Endodermal cell (in vitro differentiated cells): ENCODE measurements at regions not wholly inside any gene's neighbourhood (a gene's known extent, or its start where the extent isn't known, plus 50 kb on each side); places are given as distances from the start of the nearest gene placed in this dataset.

Experiments used
- DNase-seq: peaks from one replicate; pipeline ENCODE4 v3.0.0-alpha.2; 2017
- H3K27ac ChIP-seq: 2 replicates; pipeline ENCODE4 v1.5.1; 2013; ENCODE audit warnings: mild to moderate bottlenecking, low read depth, low read length, moderate library complexity
- H3K27me3 ChIP-seq: 2 replicates; pipeline ENCODE4 v1.6.1; 2013; ENCODE audit warnings: mild to moderate bottlenecking, low read length, moderate library complexity; ENCODE audit not compliant: insufficient read depth, control insufficient read depth, poor library complexity, severe bottlenecking
- H3K36me3 ChIP-seq: 2 replicates; pipeline ENCODE4 v1.7.0; 2013; ENCODE audit warnings: mild to moderate bottlenecking, low read length, moderate library complexity; ENCODE audit not compliant: control insufficient read depth, insufficient read depth
- H3K4me1 ChIP-seq: one replicate; pipeline ENCODE4 v1.7.0; 2013; ENCODE audit warnings: low read length; ENCODE audit not compliant: control insufficient read depth, insufficient read depth
- H3K4me3 ChIP-seq: 2 replicates; pipeline ENCODE4 v1.5.1; 2013; ENCODE audit warnings: mild to moderate bottlenecking, low read length, moderate library complexity
- H3K9ac ChIP-seq: 2 replicates; pipeline ENCODE4 v1.6.1; 2013; ENCODE audit warnings: mild to moderate bottlenecking, low read length, moderate library complexity; ENCODE audit not compliant: poor library complexity, severe bottlenecking; ENCODE audit errors: extremely low read depth
- H3K9me3 ChIP-seq: 2 replicates; pipeline ENCODE4 v1.6.1; 2013; ENCODE audit warnings: mild to moderate bottlenecking, low read length, moderate library complexity; ENCODE audit not compliant: control insufficient read depth
- H3K27ac Mint-ChIP-seq: 2 replicates; pipeline ENCODE4 v1.8.0; 2020; ENCODE audit warnings: mixed read lengths
- H3K27me3 Mint-ChIP-seq: 2 replicates; pipeline ENCODE4 v1.8.0; 2021; ENCODE audit warnings: mild to moderate bottlenecking, mixed read lengths; ENCODE audit not compliant: insufficient read depth
- H3K36me3 Mint-ChIP-seq: 2 replicates; pipeline ENCODE4 v1.8.0; 2020; ENCODE audit warnings: low read depth, mixed read lengths
- H3K4me1 Mint-ChIP-seq: 2 replicates; pipeline ENCODE4 v1.8.0; 2020; ENCODE audit warnings: mixed read lengths
- H3K4me3 Mint-ChIP-seq: 2 replicates; pipeline ENCODE4 v1.8.0; 2020; ENCODE audit warnings: mild to moderate bottlenecking, moderate library complexity, mixed read lengths
- H3K9me3 Mint-ChIP-seq: 2 replicates; pipeline ENCODE4 v1.8.0; 2020; ENCODE audit warnings: mild to moderate bottlenecking, mixed read lengths
- CTCF ChIP-seq: fragments of 200-600 bp; sonication (generic); conservative IDR thresholded peaks from 2 replicates; pipeline ENCODE4 v1.5.0; 2021; ENCODE audit warnings: antibody characterized with exemption, mild to moderate bottlenecking
- WGBS, 2 experiments: methylation state at CpG; one replicate each; pipeline versions ENCODE4 v1.1.5 to v1.1.7; 2013; ENCODE audit warnings: missing lambda C conversion rate in 2 of 2, mixed read lengths in 1 of 2; ENCODE audit not compliant: insufficient coverage in 1 of 2, insufficient read length in 1 of 2; 5-methylcytosine and 5-hydroxymethylcytosine counted together

- Histone ChIP-seq H3K9me3 (no peaks in the 10 kb centered on the region), H3K27me3 (no peaks in the 10 kb centered on the region), H3K4me1 (no peaks in the 10 kb centered on the region), H3K36me3 (no peaks in the 10 kb centered on the region), H3K9ac (no peak overlapping the region), H3K4me3 (no peak overlapping the region), H3K27ac (no peak overlapping the region)
- Mint-ChIP-seq H3K4me1 (no peaks in the 10 kb centered on the region), H3K27me3 (peaks cover 3% of the 10 kb centered on the region), H3K4me3 (no peak overlapping the region), H3K9me3 (no peaks in the 10 kb centered on the region), H3K36me3 (no peaks in the 10 kb centered on the region), H3K27ac (no peak overlapping the region)
- no peak for TF ChIP-seq CTCF
- no peak for DNase-seq
- WGBS, 2 experiments: 90 to 100% methylated on average over 2 to 4 of the region's 4 CpGs
Measured at GRCh38 chr17:69769050-69769449, 306.0 kb upstream of the KCNJ16 start.

- Histone ChIP-seq H3K36me3 (no peaks in the 10 kb centered on the region), H3K9me3 (no peaks in the 10 kb centered on the region), H3K4me1 (no peaks in the 10 kb centered on the region), H3K4me3 (no peak overlapping the region), H3K9ac (no peak overlapping the region), H3K27ac (no peak overlapping the region), H3K27me3 (no peaks in the 10 kb centered on the region)
- no peak for TF ChIP-seq CTCF
- no peaks in the 10 kb centered on the region for H3K4me1 Mint-ChIP-seq
- no peaks in the 10 kb centered on the region for H3K36me3 Mint-ChIP-seq
- H3K4me3 Mint-ChIP-seq: no peak overlapping the region
- WGBS, 2 experiments: 91 to 100% methylated on average over 2 to 3 of the region's 3 CpGs
- H3K9me3 Mint-ChIP-seq: no peaks in the 10 kb centered on the region
- H3K27ac Mint-ChIP-seq: no peak overlapping the region
- H3K27me3 Mint-ChIP-seq: peaks cover 3% of the 10 kb centered on the region
- no peak for DNase-seq
Measured at GRCh38 chr17:69773081-69773480, 301.9 kb upstream of the KCNJ16 start.

- Mint-ChIP-seq H3K27me3 (no peaks in the 10 kb centered on the region), H3K4me1 (no peaks in the 10 kb centered on the region), H3K27ac (no peak overlapping the region), H3K4me3 (no peak overlapping the region), H3K36me3 (no peaks in the 10 kb centered on the region), H3K9me3 (no peaks in the 10 kb centered on the region)
- no peaks in the 10 kb centered on the region for H3K4me1 ChIP-seq
- 83 to 100% methylated on average over 4 to 8 of the region's 8 CpGs for WGBS, 2 experiments
- no peak overlapping the region for H3K4me3 ChIP-seq
- H3K27ac ChIP-seq: no peak overlapping the region
- no peak for TF ChIP-seq CTCF
- H3K9ac ChIP-seq: no peak overlapping the region
- H3K9me3 ChIP-seq: no peaks in the 10 kb centered on the region
- DNase-seq: no peak
- H3K36me3 ChIP-seq: no peaks in the 10 kb centered on the region
- H3K27me3 ChIP-seq: no peaks in the 10 kb centered on the region
Measured at GRCh38 chr17:69779378-69780214, 295.4 kb upstream of the KCNJ16 start.
